ENCODE measurements at regions not wholly inside any gene's neighbourhood (a gene's known extent, or its start where the extent isn't known, plus 50 kb on each side); places are given as distances from the start of the nearest gene placed in this dataset.
A peak's percentile ranks its signal among the peaks of the same experiment; 100 is the strongest.

DNA sequence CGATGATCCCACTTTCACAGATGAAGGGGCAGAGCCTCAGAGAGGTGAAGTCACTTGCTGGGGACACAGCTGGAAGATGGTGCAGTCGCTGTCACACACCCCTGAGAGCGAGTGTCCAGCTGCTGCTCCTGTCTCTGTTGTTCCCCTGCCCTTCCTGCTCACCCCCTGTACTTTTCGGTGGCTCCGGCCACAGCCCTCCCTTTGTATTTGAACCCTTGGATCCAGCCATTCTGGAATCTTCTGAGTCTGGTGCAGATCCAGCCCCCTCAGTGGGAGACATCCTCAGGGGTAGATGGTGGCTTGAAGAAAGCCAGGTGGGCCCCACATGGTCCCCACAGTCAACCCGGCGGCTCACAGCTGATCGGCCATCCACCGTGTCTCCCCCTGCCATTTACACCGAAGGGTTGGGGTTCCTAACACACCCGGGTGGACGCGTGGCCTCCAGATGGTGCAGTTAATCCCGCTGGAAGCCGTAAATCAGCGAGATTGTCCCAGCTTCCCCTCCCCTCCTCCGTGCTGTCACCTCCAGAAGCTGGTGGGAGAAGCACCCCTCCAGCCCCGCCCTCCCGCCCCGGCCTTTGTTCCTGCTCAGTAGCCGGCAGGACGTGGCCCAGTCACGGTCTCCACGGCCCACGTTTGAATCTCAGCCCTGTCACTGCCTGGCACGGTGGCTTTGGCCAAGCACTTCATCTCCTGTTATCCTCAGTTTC lies 204.8 kb downstream of the C9orf50 start:
- Histone ChIP-seq H3K27ac (ENCODE audit: low read length) (no peak overlapping the region), H3K79me2 (ENCODE audit: low read length) (no peaks in the 10 kb centered on the region), H3K4me1 (ENCODE audit: low read length) (peaks cover 15% of the 10 kb centered on the region), H3F3A (ENCODE audit: insufficient read depth, low read length) (peaks cover 5% of the 10 kb centered on the region; the same call in 1 of the 2 replicates), H3K9me3 (replicated peaks; ENCODE audit: insufficient read depth, low read length) (no peaks in the 10 kb centered on the region), H3K4me3 (ENCODE audit: low read length) (no peak overlapping the region), H3K27me3 (replicated peaks; ENCODE audit: insufficient read depth, low read length) (no peaks in the 10 kb centered on the region), H3K9me2 (replicated peaks; ENCODE audit: insufficient read depth, low read length) (no peaks in the 10 kb centered on the region), H2AFZ (ENCODE audit: low read length) (no peak overlapping the region), H3K36me3 (replicated peaks; ENCODE audit: insufficient read depth, low read length) (no peaks in the 10 kb centered on the region), H3K4me2 (ENCODE audit: low read depth, low read length) (no peak overlapping the region), H4K20me1 (ENCODE audit: insufficient read depth, low read length) (no peaks in the 10 kb centered on the region), H3K9ac (ENCODE audit: low read length) (no peak overlapping the region)
- no peak for TF ChIP-seq EZH2phosphoT487 (IDR thresholded peaks at IDR 0.05; ENCODE audit: low read length)
- TF ChIP-seq, protein P1, sequence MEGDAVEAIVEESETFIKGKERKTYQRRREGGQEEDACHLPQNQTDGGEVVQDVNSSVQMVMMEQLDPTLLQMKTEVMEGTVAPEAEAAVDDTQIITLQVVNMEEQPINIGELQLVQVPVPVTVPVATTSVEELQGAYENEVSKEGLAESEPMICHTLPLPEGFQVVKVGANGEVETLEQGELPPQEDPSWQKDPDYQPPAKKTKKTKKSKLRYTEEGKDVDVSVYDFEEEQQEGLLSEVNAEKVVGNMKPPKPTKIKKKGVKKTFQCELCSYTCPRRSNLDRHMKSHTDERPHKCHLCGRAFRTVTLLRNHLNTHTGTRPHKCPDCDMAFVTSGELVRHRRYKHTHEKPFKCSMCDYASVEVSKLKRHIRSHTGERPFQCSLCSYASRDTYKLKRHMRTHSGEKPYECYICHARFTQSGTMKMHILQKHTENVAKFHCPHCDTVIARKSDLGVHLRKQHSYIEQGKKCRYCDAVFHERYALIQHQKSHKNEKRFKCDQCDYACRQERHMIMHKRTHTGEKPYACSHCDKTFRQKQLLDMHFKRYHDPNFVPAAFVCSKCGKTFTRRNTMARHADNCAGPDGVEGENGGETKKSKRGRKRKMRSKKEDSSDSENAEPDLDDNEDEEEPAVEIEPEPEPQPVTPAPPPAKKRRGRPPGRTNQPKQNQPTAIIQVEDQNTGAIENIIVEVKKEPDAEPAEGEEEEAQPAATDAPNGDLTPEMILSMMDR (IDR thresholded peaks at IDR 0.05; ENCODE audit: low read length), result no peak
- TF ChIP-seq EZH2 (optimal IDR thresholded peaks at IDR 0.05; ENCODE audit: low read depth, low read length), result no peak
- no peak for DNase-seq

DNA sequence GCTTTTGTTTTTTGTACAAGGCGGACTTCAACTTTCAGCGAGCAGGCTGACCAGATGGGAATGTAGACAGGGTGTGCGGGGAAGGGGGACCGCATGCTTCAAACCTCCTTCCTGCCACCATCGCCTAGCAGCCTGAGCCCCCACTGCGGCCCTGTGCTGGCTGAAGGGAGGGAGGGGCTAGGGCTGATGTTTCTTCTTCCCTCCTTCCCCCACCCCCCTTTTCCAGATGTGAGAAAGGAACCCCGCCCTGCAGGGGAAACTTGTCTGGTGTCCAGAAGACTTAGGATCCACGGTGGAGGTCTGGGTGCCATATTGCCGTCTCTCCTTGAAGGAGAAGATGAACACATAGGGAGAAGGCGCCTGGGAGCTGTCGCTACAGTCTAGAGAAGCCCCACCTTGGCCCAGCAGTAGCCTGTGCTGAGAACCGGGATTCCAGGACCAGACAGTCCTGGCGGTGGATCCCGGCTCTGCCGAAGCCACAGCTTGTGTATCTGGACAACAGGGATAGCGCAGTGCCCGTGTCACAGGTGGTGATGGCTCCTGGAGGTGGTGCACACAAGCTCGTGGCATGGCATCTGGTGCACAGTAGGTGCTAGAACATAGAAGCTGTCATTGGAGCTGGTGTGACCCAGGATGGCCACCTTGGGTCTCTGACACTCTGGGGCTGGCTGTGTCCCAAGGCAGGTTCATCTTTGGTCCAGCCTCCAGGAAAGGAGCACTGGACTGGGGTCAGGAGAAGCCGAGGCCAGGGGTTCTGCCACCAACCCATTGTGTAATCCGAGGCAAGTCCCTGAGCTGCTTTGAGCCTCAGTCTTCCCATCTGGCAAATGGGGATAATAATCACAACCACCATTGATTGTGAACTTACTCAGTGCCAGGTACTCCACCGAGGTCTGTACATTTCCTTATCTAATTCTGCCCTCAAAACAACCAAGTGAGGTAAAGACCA lies 205.6 kb downstream of the C9orf50 start:
- Histone ChIP-seq H3K36me3 (replicated peaks; ENCODE audit: insufficient read depth, low read length) (no peaks in the 10 kb centered on the region), H3K79me2 (ENCODE audit: low read length) (no peaks in the 10 kb centered on the region), H3K4me1 (ENCODE audit: low read length) (peaks cover 15% of the 10 kb centered on the region), H2AFZ (ENCODE audit: low read length) (no peak overlapping the region), H4K20me1 (ENCODE audit: insufficient read depth, low read length) (no peaks in the 10 kb centered on the region), H3K27ac (ENCODE audit: low read length) (no peak overlapping the region), H3K4me2 (ENCODE audit: low read depth, low read length) (no peak overlapping the region), H3K4me3 (ENCODE audit: low read length) (no peak overlapping the region), H3K9me2 (replicated peaks; ENCODE audit: insufficient read depth, low read length) (no peaks in the 10 kb centered on the region), H3F3A (ENCODE audit: insufficient read depth, low read length) (peaks cover 5% of the 10 kb centered on the region; the same call in 1 of the 2 replicates), H3K27me3 (replicated peaks; ENCODE audit: insufficient read depth, low read length) (no peaks in the 10 kb centered on the region), H3K9me3 (replicated peaks; ENCODE audit: insufficient read depth, low read length) (no peaks in the 10 kb centered on the region), H3K9ac (ENCODE audit: low read length) (no peak overlapping the region)
- TF ChIP-seq, protein P1 (IDR thresholded peaks at IDR 0.05; ENCODE audit: low read length), result no peak
- TF ChIP-seq EZH2 (optimal IDR thresholded peaks at IDR 0.05; ENCODE audit: low read depth, low read length), result no peak
- no peak for TF ChIP-seq EZH2phosphoT487 (IDR thresholded peaks at IDR 0.05; ENCODE audit: low read length)
- no peak for DNase-seq

DNA sequence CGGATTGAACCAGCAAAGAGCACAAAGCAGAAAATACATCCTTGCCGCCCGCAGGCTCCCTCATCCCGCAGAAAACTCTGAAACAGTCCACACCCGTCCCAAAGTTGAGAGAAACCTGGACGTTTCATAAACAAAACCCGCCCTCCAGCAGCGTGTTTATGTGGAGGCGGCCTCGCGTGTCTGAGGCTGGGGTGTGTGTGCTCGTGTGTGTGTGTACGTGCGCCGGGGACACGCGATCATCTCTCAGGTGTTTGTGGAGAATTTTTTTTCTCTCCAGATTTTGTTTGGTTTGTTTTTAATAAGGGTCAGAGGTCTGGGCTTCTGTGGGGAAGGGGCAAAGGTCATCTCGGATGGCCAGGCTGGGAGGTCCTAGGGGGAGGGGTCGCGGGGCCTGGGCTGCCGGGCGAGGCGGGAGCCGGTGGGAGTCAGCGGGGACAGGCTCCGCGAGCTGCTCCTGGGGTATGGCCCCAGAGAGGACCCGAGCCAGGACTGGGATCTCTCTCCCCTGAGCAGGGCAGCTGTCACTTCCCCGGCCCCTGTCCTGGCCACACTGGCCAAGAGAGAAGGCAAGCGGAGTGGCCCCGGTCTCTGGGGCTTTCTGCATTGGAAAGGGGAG lies 206.4 kb downstream of the C9orf50 start:
- Histone ChIP-seq H3K36me3 (replicated peaks; ENCODE audit: insufficient read depth, low read length) (no peaks in the 10 kb centered on the region), H3K9me2 (replicated peaks; ENCODE audit: insufficient read depth, low read length) (no peaks in the 10 kb centered on the region), H3K4me1 (ENCODE audit: low read length) (peaks cover 15% of the 10 kb centered on the region), H3K4me3 (ENCODE audit: low read length) (peak overlapping the region; percentile 69; the same call in 1 of the 2 replicates), H3K27ac (ENCODE audit: low read length) (peak overlapping the region; percentile 71; the same call in 1 of the 2 replicates), H3K4me2 (ENCODE audit: low read depth, low read length) (peak overlapping the region; percentile 99; the same call in 1 of the 2 replicates), H4K20me1 (ENCODE audit: insufficient read depth, low read length) (no peaks in the 10 kb centered on the region), H3K79me2 (ENCODE audit: low read length) (no peaks in the 10 kb centered on the region), H3F3A (ENCODE audit: insufficient read depth, low read length) (peaks cover 5% of the 10 kb centered on the region; the same call in 1 of the 2 replicates), H2AFZ (ENCODE audit: low read length) (peak overlapping the region; percentile 74; the same call in 1 of the 2 replicates), H3K27me3 (replicated peaks; ENCODE audit: insufficient read depth, low read length) (no peaks in the 10 kb centered on the region), H3K9me3 (replicated peaks; ENCODE audit: insufficient read depth, low read length) (no peaks in the 10 kb centered on the region), H3K9ac (ENCODE audit: low read length) (peak overlapping the region; percentile 97)
- DNase-seq, result no peak
- TF ChIP-seq EZH2phosphoT487 (IDR thresholded peaks at IDR 0.05; ENCODE audit: low read length) (no peak), EZH2 (optimal IDR thresholded peaks at IDR 0.05; ENCODE audit: low read depth, low read length) (no peak)
- TF ChIP-seq, protein P1 (IDR thresholded peaks at IDR 0.05; ENCODE audit: low read length), result no peak

Measured in MM.1S (cell line).